Mucosa of gallbladder (tissue), 1 donor: ENCODE measurements at regions not wholly inside any gene's neighbourhood (a gene's known extent, or its start where the extent isn't known, plus 50 kb on each side); places are given as distances from the start of the nearest gene placed in this dataset.

ENCODE experiments used
- DNase-seq: peaks from one replicate; pipeline ENCODE4 v3.0.0-alpha.2; 2020; ENCODE audit warnings: low spot score
- donor health status: DM: no; HTN: no; CAD: no.

DNA sequence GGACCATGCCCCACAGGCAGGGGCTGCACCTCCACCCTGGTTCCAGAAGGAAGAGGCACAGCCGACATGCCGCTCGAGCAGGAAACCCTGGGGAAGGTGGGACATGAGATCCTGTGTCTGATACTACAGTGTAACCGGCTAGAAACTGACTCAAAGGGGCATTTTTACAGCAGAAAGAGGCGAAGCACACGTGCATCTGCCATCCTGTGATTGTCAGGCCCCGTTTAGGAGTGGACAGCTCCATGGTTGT, 62.7 kb downstream of the SIK1 start:
- no peak for DNase-seq

DNA sequence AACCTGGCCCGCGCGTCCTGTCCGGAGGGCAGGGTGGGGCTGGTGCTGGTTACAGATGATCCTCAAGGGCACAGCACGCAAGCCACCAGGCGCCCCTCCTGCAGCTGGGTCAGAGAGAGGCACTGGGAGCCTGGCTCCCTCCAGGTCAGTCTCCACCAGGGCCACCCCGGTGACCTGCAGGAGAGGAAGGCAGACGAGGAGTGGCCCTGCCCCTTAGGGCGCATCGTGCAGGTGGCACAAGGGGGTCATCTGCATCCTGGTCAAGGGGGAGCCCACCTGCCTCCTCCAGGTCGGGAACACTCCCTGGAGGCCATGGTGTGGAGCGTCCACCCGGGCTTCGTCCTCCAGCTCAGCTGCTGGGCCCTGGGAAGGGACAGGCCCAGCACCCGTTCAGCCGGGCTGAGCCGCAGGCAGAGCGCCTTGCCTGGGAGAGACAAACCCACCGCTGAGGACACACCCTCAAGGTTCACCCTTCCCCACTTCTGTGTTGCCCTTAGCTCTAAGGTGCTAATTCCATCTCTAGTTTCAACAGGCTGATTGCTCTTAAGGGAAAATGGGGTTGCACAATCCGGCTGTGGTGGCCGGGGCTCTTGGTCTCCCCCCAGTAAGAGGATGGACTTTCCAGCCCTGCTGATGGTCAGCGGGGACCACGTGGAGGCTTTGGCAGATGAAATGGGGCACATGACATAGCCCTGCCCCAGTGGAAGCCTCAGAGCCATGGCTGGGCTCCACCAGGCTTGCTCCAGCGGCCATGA, 63.2 kb downstream of the SIK1 start:
- no peak for DNase-seq

DNA sequence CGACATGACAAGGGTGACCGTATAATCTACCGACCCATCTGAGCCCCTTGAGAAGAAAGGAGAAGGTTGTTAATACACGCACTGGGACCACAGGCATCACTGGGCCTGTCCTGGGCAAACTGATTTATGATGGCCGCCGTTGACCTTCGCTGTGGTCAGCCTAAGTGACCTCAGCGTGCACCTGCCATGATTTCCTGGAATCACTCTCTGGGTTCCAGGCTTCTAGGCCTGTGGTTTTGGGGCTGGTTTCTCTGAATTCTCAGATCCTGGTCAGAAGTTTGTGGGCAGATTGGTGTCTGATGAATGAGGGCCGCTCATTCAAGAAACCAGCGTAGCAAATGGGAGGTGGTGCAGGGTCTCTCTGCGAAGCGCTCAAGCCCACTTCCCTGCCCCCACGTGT, 64.0 kb downstream of the SIK1 start:
- no peak for DNase-seq

DNA sequence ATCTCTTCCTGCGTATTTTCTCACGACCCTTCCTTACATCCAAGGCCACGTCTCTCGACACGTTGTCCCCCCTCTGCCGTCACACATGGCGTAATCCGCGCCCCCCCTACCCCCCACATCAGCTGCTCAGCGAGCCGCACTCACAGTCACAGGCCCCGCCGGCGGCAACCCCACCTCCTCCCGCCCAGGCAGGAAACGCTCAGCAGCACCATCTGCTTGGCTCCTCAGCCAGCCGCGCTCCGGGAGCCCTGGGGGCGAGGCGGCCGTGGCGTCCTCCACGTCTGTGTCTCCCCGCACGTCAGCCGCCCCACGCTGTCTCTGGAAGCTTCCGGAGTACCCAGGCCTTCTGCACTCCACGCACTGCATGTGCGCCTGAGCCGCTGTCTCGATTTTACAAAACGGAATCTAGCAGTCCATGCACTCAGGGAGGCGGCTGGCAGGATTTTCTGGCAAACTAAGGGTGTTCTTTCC, 64.6 kb downstream of the SIK1 start:
- DNase-seq, result peak; percentile 76

DNA sequence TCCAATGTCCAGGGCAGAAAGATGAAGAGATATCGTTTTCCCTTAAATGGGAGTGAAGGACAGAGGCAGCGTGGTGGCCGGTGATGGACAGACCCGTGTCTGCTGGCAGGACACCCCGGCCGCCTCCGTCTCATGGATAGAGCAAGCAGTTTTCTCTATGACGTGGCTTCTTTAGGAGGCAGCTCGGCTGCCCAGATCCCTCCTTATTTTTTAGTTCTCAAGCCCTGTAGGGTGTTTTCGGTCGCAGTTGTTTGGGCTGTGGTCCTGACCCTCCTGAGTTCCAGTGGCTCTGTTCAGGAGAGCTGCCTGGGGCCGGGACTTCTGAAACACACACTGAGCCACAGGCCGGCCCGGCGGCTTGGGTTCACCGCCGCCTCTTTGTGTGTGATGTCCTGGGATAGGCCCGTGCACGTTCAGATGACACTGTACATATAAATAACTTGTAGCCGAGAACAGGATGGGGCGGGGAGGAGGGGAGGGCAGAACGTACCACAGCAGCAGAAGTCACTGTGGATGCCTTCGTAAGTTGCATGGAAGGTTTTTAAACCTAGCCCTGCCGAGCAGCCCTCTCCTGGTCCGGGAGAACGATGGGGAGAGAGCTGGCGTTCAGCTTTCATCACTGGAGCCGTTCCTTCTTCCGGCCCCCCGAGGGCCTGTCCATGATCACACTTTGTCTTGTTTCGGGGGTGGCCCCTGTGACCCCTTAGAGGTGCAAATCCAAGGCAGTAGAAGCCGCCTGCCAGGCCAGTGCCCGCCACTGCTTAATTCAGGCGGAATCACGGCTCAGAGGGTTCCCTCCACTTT, 65.2 kb downstream of the SIK1 start:
- peak; percentile 48 for DNase-seq

DNA sequence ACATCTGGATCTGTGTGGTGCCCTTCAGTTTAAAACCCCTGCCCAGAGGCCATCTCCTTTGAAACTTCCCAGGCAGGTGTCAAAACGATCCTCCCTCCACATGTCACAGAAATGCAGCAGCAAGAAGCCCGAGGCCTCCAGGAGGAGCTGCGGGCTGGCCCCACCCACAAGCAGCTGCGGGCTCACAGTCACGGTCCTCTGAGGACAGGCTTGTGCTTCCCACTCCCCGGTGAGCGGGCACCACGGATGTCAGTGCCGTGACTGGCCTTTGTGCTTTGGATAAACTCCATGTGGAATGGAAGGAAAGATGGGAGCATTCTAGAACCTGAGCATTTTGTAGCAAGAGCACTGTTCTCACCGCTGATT, 65.8 kb downstream of the SIK1 start:
- no peak for DNase-seq

DNA sequence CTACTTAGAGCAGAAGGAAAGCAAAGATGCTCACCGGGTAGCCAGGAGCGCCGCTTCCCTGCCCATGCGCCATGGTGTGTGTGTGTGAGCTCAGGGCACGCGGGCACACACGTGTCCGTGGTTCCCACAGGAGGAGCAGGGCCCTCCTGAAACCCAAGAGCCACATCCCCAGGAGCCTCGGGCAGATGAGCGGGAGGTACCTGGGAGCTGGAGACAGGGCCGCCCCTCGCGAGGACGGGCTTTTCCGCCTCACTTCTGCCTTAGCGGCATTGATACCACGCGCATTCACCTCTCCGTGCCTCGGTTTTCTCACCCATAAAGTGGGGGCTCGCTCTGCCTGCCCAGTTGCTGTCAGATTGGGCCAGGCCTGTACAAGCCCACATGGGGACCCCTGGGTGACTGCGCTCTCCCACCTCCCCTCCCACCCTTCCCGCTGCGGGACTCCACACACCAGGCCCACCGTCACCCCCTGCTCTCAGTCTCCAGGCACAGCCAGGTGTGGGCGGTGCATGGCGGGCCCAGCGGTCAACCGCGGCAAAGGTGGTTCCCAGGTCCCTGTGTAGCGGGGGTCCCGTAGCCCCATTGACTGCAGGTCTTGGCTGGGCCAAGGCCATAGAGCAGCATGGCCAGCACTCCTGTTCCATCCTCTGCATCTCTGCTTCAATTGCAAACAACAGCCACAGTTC, 66.3 kb downstream of the SIK1 start:
- no peak for DNase-seq

DNA sequence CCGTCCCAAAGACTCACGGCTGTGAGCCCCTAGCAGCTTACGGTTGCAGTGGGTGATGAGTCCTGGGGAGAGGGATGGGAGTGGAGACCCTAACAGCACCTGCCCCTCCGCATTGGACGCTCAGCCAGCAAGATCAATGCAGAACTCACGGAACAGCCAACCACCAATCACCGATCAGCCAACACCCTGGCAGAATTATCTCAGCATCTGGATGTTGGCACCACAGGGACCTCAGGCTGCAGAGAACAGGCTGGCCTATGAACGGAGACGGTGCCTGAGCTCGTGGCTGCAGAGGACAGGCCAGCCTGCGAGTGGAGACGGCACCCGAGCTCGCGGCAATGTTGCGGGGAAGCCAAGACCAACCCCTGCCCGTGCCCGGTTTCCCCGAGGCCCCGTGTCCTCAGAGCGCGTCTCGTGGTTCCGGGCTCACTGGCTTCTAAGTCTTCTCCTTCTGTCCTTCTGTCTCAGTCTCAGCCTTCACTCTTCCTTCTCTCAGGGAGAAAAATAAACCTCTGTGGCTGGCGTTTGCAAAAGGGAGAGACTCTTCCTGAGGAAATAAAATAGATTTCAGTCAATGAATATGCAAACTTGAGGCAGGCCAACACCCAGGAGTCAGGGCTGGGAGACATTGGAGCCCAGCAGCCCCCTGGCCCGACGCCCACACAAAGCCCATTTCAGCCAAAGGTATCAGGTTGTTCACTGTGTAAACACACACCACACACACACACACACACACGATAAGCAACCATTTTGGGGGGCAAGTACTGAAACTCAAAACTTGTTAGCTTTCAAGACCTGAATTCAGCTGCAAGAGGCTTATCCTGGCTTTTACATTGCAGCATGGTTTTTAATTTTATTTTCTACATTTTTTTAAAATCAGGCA, 67.8 kb downstream of the SIK1 start:
- no peak for DNase-seq

DNA sequence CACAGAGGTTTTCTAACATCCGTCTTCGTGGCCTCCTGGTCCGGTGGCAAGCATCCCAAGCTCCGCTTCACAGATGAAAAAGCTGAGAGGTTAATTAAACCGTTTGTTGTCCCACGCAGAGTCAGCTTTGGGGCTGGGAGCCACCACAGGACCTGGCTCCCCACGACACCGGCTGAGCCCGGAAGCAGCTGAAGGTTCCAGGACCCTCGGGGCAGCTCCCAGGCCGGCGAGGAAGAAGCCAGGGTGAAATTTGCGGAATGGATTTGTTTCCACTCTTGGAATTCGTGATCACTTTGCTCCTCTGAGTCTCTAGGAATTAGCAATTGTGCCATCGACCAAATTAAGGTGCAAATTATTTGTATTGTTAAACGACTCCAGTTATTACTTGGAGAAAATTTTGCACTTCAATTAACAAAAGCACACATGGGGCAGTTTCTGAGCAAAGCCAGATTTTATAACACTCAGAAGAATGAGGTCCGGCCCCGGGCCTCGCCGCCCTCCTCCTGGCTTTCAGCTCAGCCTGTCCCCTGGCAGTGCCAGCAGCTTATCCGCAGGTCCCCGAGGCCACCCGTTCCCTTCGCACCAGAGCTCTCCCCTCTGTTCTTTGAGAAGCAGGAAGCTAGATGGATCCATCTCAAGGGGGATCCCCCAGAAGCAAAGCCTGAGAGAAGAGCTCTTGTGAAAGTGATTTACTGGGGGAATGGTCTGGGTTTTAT, 69.1 kb downstream of the SIK1 start:
- DNase-seq, result no peak

DNA sequence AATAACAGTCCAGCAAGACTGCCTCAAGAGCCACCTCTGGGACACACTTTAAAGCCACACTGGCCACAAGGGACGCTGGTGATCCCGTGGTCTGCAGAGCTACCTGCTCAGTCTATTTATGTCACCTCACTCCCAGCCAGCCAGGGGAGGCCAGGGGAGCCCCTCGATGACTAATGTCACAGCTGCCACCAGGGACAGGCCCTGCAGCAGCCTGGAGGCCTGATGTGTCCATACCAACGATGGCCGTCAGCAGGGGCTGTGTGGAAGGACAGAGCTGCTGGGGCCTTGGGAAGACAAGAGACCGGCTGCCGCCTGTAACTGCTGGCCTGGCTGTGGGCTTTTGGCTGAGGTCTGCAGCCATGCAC, 71.0 kb downstream of the SIK1 start:
- DNase-seq, result no peak

DNA sequence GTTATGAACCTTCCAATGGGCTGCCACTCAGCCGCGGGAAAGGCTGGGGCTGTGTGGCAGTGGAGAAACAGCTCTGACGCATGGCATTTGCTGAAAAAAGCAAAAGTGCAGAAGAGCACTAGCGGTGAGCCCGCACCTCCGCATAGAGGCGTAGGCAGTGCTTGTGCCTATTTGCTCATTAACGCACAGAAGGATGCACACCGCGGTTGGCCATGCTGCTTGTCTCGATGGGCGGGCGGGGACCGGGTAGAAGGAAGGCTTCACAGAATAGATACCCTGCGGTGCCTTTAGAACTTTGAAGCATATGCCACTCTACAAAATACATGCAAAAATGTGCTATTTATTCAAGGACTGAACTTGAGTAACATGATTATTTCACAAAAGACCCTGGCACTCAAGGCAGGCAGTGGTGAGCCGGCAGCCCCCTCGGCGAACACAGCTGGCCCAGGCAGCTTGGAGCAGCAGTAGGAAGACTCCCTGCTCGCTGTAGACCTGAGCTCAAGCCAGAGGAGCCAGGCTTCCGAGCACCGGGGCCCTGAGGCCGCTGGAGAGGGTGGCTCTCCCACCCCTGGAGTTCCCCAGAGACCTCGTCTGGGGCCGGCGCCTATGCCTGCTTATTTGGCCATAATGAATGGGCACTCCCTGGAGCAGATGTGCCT, 71.5 kb downstream of the SIK1 start:
- no peak for DNase-seq

DNA sequence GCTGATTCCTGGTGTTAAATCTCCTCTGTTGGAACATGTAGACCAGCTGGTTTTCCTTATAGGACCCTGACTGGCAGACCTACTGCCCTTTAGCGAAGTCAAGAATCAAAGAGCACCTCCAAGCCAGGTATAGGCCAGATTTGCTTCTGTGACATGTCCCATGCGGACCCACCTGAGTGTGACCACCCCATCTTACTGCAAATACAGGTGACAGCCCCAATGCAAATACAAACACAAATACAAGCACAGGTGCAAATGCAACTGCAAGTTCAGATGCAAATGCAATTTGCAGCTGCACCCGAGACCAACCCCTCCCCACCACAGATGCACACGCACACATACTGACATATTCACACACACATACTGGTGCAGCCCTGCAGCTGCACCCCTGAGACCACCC, 72.3 kb downstream of the SIK1 start:
- no peak for DNase-seq

DNA sequence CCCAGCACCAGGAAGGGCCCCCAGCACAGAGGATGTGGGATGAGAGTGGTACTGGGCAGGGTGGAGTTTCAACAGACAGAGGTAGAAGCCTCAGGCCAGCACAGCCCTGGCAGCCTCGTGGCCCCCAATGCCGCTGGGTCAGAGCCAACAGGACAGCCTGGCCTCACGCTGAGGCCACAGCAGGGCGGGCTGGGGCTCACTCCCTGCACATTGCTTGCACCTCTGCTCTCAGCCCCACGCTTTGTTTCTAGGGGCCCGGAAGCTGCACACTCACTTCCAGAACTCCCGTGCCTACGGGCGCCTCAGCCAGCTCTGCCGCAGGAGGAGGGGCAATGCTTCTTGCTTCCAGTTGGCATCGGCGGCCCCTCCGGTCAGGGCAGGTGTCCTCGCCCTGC, 72.9 kb downstream of the SIK1 start:
- DNase-seq, result no peak

DNA sequence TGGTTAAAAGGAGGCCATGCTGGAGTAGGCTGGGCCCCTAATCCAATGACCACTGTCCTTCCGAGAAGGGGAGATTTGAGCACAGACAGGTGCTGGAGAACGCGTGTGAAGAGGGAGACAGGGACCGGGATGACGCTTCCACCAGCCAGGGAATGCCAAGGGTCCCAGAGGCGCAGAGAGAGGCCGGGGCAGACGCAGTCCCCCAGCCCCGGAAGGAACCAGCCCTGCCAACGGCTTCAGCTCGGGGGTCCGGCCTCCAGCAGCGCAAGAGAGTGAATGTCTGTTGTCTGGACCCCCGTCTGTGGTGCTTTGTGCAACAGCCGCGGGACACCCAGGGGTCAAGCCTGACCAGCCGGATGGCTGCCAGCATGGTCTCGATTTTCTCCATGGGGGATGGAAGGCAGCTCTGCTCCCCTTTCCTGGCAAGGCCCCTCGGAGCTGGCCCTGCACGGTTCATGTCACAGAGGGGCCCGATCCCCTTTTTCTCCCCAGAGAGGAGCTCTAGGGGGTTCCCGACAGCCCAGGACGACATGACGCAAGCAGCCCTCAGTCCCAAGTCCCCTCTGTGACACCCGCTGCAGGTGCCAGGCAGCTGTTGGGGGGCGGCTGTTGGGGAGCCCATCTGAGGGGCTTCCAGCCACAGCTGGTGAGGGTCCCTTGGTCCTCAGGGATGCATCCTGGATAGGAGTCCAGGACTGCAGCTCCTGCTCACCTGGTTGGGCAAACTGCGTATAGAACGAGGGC, 73.5 kb downstream of the SIK1 start:
- no peak for DNase-seq

DNA sequence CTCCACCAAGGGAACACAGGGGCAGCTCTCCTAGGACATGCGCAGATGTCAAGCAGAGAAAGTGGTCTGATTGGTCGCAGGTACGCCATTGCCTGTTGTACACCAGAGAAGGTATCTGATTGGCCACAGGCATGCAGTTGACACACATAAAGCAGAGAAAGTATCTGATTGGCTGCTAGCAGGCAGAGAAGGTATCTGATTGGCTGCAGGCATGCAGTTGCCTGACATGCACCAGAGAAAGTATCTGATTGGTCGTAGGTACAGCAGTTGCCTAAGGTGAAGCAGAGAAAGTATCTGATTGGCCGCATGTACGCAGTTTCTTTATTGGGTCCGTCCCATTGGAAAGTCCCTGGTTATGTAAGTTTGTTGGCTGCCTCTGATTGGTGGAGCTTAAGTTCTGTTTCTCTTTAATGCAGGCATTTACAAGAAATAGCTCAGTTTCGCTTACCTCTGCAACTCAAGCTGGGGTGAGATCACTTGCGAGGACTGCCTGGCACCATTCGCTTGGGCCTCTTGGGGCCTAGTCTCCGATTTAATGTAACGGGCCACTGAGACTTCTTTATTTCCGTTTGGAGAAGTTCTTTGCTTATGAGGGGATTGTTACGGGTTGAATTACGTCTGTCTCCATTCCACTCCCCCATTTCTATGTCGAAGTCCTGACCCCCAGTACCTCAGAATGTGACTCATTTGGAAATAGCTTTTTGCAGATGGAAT, 74.2 kb downstream of the SIK1 start:
- no peak for DNase-seq

DNA sequence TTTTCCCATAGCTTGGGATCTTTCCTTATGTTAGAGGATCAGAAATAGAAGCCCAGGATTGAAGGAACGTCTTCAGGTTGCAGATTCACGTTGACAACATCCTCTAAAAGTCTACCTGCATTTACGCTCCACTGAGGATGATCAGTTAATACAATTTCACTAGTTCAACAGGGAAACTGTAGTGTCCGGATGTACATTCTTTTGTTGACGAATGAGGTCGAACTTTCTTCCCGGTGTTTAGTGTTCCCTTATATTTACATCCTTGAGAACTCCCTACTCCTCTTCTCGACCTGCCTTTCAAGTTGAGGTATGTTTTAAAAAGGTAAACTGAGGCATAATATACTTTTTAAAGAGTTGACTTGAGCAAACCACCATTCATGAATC, 74.8 kb downstream of the SIK1 start:
- DNase-seq, result no peak

DNA sequence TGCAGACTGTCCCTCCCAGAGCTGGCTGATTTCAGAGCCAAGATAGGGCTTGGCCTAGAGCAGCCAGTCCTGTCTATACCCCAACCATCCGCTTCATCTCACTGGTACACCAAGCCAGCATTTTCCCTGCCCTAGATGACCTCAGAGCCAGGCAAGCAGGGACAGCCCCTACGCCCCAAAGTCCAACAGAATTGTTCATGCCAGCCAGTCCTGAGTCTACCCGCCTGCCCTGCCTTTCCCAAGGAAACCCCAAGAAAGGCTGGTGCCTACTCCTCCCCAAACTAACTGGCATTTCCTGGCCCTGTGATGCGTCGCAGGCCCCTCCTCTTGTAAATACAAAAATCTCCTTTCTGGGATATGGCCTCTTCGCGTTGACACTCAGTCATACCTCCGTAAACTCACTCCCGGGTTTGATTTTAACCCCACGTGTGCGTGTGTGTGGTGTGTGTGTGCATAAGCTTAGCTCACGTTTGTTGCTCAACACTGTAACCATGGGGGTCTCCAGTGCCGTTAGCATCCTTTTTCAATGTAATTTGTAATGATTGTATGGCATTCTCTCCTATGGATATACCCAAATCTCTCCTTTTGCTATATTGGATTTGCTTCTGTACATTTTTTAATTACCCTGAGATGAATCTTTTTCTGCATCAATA, 75.3 kb downstream of the SIK1 start:
- no peak for DNase-seq

DNA sequence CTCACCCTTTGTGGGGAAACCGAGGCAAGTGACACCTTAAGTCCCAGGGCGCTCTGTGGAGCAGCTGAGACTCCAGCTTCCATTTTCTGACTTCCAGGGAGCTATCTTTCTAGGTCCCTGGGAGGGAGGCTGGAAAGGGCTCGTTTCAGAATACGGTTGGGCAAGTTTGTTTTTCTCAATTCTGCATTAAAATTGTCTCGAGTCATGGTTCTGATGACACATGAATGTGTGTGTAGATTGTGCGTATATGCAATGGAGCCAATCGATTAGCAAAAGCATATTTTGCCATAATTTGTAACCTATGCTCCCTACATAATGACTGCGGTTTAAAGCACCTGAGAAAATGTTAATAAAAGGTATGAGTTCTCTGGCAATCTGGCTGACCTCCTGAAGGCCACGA, 77.3 kb downstream of the SIK1 start:
- no peak for DNase-seq

DNA sequence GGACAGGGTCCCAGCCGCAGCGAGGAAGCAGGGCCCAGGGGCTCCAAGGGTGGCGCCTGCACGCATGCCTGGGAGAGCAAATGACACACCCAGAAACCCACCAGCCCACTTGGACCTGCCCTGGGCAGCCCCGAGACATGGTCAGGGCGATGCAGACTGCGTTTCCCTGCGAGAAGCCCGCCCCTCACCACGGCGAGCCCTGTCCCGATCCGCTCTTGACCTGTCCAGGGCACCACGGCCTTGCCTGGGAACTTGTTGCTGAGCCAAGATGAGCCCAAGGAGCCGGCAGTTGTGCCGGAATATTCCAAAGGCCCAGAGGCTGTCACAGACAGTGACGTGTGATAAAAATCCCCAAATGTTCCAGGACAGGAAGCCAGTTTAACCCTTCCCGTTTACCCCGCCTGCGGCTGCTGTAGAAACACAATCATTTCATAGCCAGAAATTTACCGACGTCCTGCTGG, 78.1 kb downstream of the SIK1 start:
- no peak for DNase-seq
